H9 (cell line): ENCODE measurements at regions not wholly inside any gene's neighbourhood (a gene's known extent, or its start where the extent isn't known, plus 50 kb on each side); places are given as distances from the start of the nearest gene placed in this dataset.

Source experiments
- DNase-seq: peaks from one replicate; pipeline ENCODE4 v3.0.0-alpha.2; 2017
- H2AFZ ChIP-seq: one replicate; pipeline ENCODE4 v1.6.1; 2013; ENCODE audit warnings: mild to moderate bottlenecking, low read length, control low read depth, moderate library complexity
- H2AK5ac ChIP-seq: 2 replicates; pipeline ENCODE4 v1.6.1; 2013; ENCODE audit warnings: low read length, control low read depth, mixed read lengths; ENCODE audit not compliant: insufficient read length
- H2BK120ac ChIP-seq: one replicate; pipeline ENCODE4 v1.6.1; 2013; ENCODE audit warnings: low read depth, mild to moderate bottlenecking, low read length, control low read depth, inconsistent platforms; ENCODE audit not compliant: poor library complexity, severe bottlenecking
- H2BK12ac ChIP-seq: 2 replicates; pipeline ENCODE4 v1.6.1; 2013; ENCODE audit warnings: low read length, control low read depth, mixed read lengths, low read depth; ENCODE audit not compliant: insufficient read length
- H2BK15ac ChIP-seq: 2 replicates; pipeline ENCODE4 v1.6.1; 2013; ENCODE audit warnings: low read depth, low read length, control low read depth
- H2BK20ac ChIP-seq: one replicate; pipeline ENCODE4 v1.6.1; 2013; ENCODE audit warnings: low read depth, mild to moderate bottlenecking, low read length, control low read depth, inconsistent platforms; ENCODE audit not compliant: poor library complexity, severe bottlenecking
- H2BK5ac ChIP-seq: 2 replicates; pipeline ENCODE4 v1.6.1; 2013; ENCODE audit warnings: low read length, control low read depth, mixed read lengths; ENCODE audit not compliant: insufficient read length
- H3K14ac ChIP-seq: 2 replicates; pipeline ENCODE4 v1.6.1; 2013; ENCODE audit warnings: low read length, control low read depth; ENCODE audit not compliant: insufficient read depth
- H3K18ac ChIP-seq: 2 replicates; pipeline ENCODE4 v1.6.1; 2013; ENCODE audit warnings: low read depth, mild to moderate bottlenecking, mixed read lengths, low read length, control low read depth; ENCODE audit not compliant: insufficient read length
- H3K23ac ChIP-seq: 2 replicates; pipeline ENCODE4 v1.6.1; 2013; ENCODE audit warnings: low read length, control low read depth, mixed read lengths, low read depth; ENCODE audit not compliant: insufficient read length
- H3K23me2 ChIP-seq: 2 replicates; pipeline ENCODE4 v1.6.1; 2013; ENCODE audit warnings: low read depth, mild to moderate bottlenecking, mixed read lengths, low read length, control low read depth; ENCODE audit not compliant: insufficient read length, poor library complexity, severe bottlenecking
- H3K27ac ChIP-seq: 2 replicates; pipeline ENCODE4 v1.5.1; 2013; ENCODE audit warnings: low read length, control low read depth, mixed read lengths, low read depth; ENCODE audit not compliant: insufficient read length
- H3K27me3 ChIP-seq: 2 replicates; pipeline ENCODE4 v1.6.1; 2013; ENCODE audit warnings: low read length, control low read depth, inconsistent platforms; ENCODE audit not compliant: insufficient read depth
- H3K4ac ChIP-seq: 2 replicates; pipeline ENCODE4 v1.6.1; 2013; ENCODE audit warnings: low read depth, mild to moderate bottlenecking, control low read depth, inconsistent platforms, low read length, moderate library complexity
- H3K4me1 ChIP-seq: 2 replicates; pipeline ENCODE4 v1.6.1; 2013; ENCODE audit warnings: low read length, control low read depth, inconsistent platforms; ENCODE audit not compliant: insufficient read depth
- H3K4me2 ChIP-seq: 2 replicates; pipeline ENCODE4 v1.6.1; 2013; ENCODE audit warnings: low read length, control low read depth, mixed read lengths; ENCODE audit not compliant: insufficient read length, insufficient read depth
- H3K56ac ChIP-seq: 2 replicates; pipeline ENCODE4 v1.6.1; 2013; ENCODE audit warnings: low read depth, mild to moderate bottlenecking, mixed read lengths, low read length, control low read depth; ENCODE audit not compliant: insufficient read length
- H3K79me1 ChIP-seq: 2 replicates; pipeline ENCODE4 v1.6.1; 2013; ENCODE audit warnings: low read depth, mild to moderate bottlenecking, moderate library complexity, low read length, control low read depth, inconsistent platforms; ENCODE audit not compliant: insufficient read depth, poor library complexity, severe bottlenecking
- H3K79me2 ChIP-seq: 2 replicates; pipeline ENCODE4 v1.6.1; 2013; ENCODE audit warnings: low read length, control low read depth, inconsistent platforms; ENCODE audit not compliant: insufficient read depth
- H3K9ac ChIP-seq: 2 replicates; pipeline ENCODE4 v1.6.1; 2013; ENCODE audit warnings: low read length, control low read depth, mixed read lengths; ENCODE audit not compliant: insufficient read length; ENCODE audit errors: extremely low read depth
- H3K9me3 ChIP-seq: one replicate; pipeline ENCODE4 v1.6.1; 2013; ENCODE audit warnings: low read depth, low read length, inconsistent platforms; ENCODE audit not compliant: control insufficient read depth
- H3T11ph ChIP-seq: one replicate; pipeline ENCODE4 v1.6.1; 2013; ENCODE audit warnings: mild to moderate bottlenecking, low read length, control low read depth, inconsistent platforms
- H4K20me1 ChIP-seq: one replicate; pipeline ENCODE4 v1.6.1; 2013; ENCODE audit not compliant: control insufficient read depth, insufficient read length, insufficient read depth
- H4K5ac ChIP-seq: 2 replicates; pipeline ENCODE4 v1.6.1; 2013; ENCODE audit warnings: low read depth, mild to moderate bottlenecking, mixed read lengths, low read length, control low read depth; ENCODE audit not compliant: insufficient read length
- H4K8ac ChIP-seq: replicated peaks from 2 replicates; pipeline ENCODE4 v1.6.1; 2013; ENCODE audit warnings: low read length, control low read depth, mixed read lengths, low read depth; ENCODE audit not compliant: insufficient read length
- H4K91ac ChIP-seq: 2 replicates; pipeline ENCODE4 v1.6.1; 2013; ENCODE audit warnings: low read depth, mild to moderate bottlenecking, moderate library complexity, mixed read lengths, low read length, control low read depth; ENCODE audit not compliant: insufficient read length
- H3K27ac Mint-ChIP-seq, 3 experiments: 2 replicates in 2 of 3; 3 replicates in 1 of 3; pipeline ENCODE4 v1.8.0; 2020 to 2021; ENCODE audit warnings: mixed read lengths in 3 of 3, mild to moderate bottlenecking in 1 of 3, moderate library complexity in 1 of 3
- H3K27me3 Mint-ChIP-seq: 2 replicates; pipeline ENCODE4 v1.8.0; 2021; ENCODE audit warnings: low read depth, mild to moderate bottlenecking, moderate library complexity, mixed read lengths
- H3K36me3 Mint-ChIP-seq, 3 experiments: 2 replicates in 2 of 3; 3 replicates in 1 of 3; pipeline ENCODE4 v1.8.0; 2020 to 2021; ENCODE audit warnings: low read depth in 3 of 3, mixed read lengths in 3 of 3; ENCODE audit not compliant: insufficient read depth in 1 of 3
- H3K4me1 Mint-ChIP-seq, 2 experiments: 2 replicates each; pipeline ENCODE4 v1.8.0; 2020; ENCODE audit warnings: mixed read lengths in 2 of 2
- H3K4me3 Mint-ChIP-seq, 2 experiments: 2 replicates in 1 of 2; 3 replicates in 1 of 2; pipeline ENCODE4 v1.8.0; 2020 to 2021; ENCODE audit warnings: mild to moderate bottlenecking in 2 of 2, mixed read lengths in 2 of 2, moderate library complexity in 1 of 2
- H3K9me3 Mint-ChIP-seq, 2 experiments: 2 replicates in 1 of 2; 3 replicates in 1 of 2; pipeline ENCODE4 v1.8.0; 2020; ENCODE audit warnings: mild to moderate bottlenecking in 2 of 2, mixed read lengths in 2 of 2, moderate library complexity in 1 of 2
- CTCF ChIP-seq: fragments of 200-600 bp; sonication (generic); conservative IDR thresholded peaks from 3 replicates; pipeline ENCODE4 v1.8.0; 2021; ENCODE audit warnings: antibody characterized with exemption, mild to moderate bottlenecking
- WGBS: extraction: QIAGEN DNeasy Blood & Tissue Kit; methylation state at CpG from one replicate; pipeline ENCODE4 v1.1.7; 2013; ENCODE audit warnings: missing lambda C conversion rate, low lambda C conversion rate, mixed read lengths; ENCODE audit not compliant: insufficient read length; ENCODE audit errors: extremely low coverage; 5-methylcytosine and 5-hydroxymethylcytosine counted together

DNA sequence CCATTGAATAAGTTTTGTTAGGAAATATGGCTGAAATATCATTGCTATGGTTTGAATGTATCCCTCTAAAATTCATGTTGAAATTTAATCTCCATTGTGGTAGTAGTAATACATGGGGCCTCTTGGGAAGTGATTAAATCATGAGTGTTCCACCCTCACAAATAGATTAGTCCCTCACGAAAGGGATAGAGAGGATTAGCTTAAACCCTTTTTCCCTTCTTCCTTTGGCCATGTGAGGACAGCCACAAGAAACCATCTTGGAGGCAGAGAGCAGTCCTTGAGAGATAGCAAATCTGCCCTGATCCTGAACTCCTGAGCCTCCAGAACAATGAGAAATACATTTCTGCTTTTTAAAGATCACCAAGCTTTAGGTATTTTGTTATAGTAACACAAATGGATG lies 274.2 kb downstream of the CDH19 start:
- Histone ChIP-seq H3K4ac (no peak overlapping the region), H3K23me2 (no peaks in the 10 kb centered on the region), H2BK120ac (no peak overlapping the region), H3K79me2 (no peaks in the 10 kb centered on the region), H2AFZ (no peak overlapping the region), H3K9ac (no peak overlapping the region), H3K27ac (no peak overlapping the region), H4K20me1 (no peaks in the 10 kb centered on the region), H4K5ac (no peak overlapping the region), H4K8ac (no peak overlapping the region), H3K18ac (no peak overlapping the region), H3K27me3 (no peaks in the 10 kb centered on the region), H3K56ac (no peak overlapping the region), H4K91ac (no peak overlapping the region), H3K4me1 (no peaks in the 10 kb centered on the region), H2BK20ac (no peak overlapping the region), H3K23ac (no peak overlapping the region), H2BK5ac (no peak overlapping the region), H3K9me3 (no peaks in the 10 kb centered on the region), H3T11ph (no peak overlapping the region), H2BK15ac (no peak overlapping the region), H3K14ac (no peak overlapping the region), H3K79me1 (no peaks in the 10 kb centered on the region), H2BK12ac (no peak overlapping the region), H2AK5ac (no peak overlapping the region), H3K4me2 (no peak overlapping the region)
- no CpG with 5 or more reads among the region's 1 CpG for WGBS
- Mint-ChIP-seq H3K4me1 (peaks cover 13 to 16% of the 10 kb centered on the region in 2 experiments), H3K27me3 (no peaks in the 10 kb centered on the region), H3K4me3 (no peak overlapping the region), H3K27ac (no peak overlapping the region), H3K9me3 (no peaks in the 10 kb centered on the region), H3K36me3 (no peaks in the 10 kb centered on the region)
- no peak for DNase-seq
- TF ChIP-seq CTCF: no peak
